OCI-LY1 (cell line): ENCODE measurements at regions not wholly inside any gene's neighbourhood (a gene's known extent, or its start where the extent isn't known, plus 50 kb on each side); places are given as distances from the start of the nearest gene placed in this dataset.

Experiments used
- H2AFZ ChIP-seq: fragments of 200-600 bp; sonication (generic), shearing (Covaris generic); 2 replicates; pipeline ENCODE4 v1.6.0; 2014; ENCODE audit warnings: antibody characterized with exemption, mild to moderate bottlenecking, low read length
- H3F3A ChIP-seq: fragments of 200-600 bp; sonication (generic), shearing (Covaris generic); 2 replicates; pipeline ENCODE4 v1.6.0; 2014; ENCODE audit warnings: mild to moderate bottlenecking, antibody characterized with exemption, low read length, moderate library complexity; ENCODE audit not compliant: insufficient read depth
- H3K27ac ChIP-seq: fragments of 200-600 bp; sonication (generic); 2 replicates; pipeline ENCODE4 v1.5.1; 2014; ENCODE audit warnings: low read length, mixed run types, mild to moderate bottlenecking, low read depth; ENCODE audit not compliant: poor library complexity, severe bottlenecking
- H3K27me3 ChIP-seq: fragments of 200-600 bp; sonication (generic); 2 replicates; pipeline ENCODE4 v1.6.0; 2014; ENCODE audit warnings: antibody characterized with exemption, mild to moderate bottlenecking, low read length, moderate library complexity; ENCODE audit not compliant: insufficient read depth
- H3K36me3 ChIP-seq: fragments of 200-600 bp; sonication (generic); 2 replicates; pipeline ENCODE4 v1.6.1; 2014; ENCODE audit warnings: mild to moderate bottlenecking, antibody characterized with exemption, low read length, moderate library complexity, mixed read lengths; ENCODE audit not compliant: insufficient read depth
- H3K4me1 ChIP-seq: fragments of 200-600 bp; sonication (generic); 2 replicates; pipeline ENCODE4 v1.5.1; 2014; ENCODE audit warnings: mild to moderate bottlenecking, low read length, moderate library complexity; ENCODE audit not compliant: insufficient read depth, severe bottlenecking
- H3K4me2 ChIP-seq: fragments of 200-600 bp; sonication (generic), shearing (Covaris generic); 2 replicates; pipeline ENCODE4 v1.6.1; 2014; ENCODE audit warnings: low read length
- H3K4me3 ChIP-seq: fragments of 200-600 bp; sonication (generic); 2 replicates; pipeline ENCODE4 v1.5.1; 2014; ENCODE audit warnings: low read length, low read depth, mild to moderate bottlenecking, mixed read lengths; ENCODE audit not compliant: poor library complexity, severe bottlenecking
- H3K79me2 ChIP-seq: fragments of 200-600 bp; shearing (Covaris generic); 2 replicates; pipeline ENCODE4 v1.6.1; 2016; ENCODE audit warnings: mixed run types, low read length, mixed read lengths; ENCODE audit not compliant: insufficient read depth
- H3K9ac ChIP-seq: fragments of 200-600 bp; sonication (generic), shearing (Covaris generic); 2 replicates; pipeline ENCODE4 v1.6.1; 2014; ENCODE audit warnings: mild to moderate bottlenecking, low read length, mixed read lengths
- H3K9me2 ChIP-seq: fragments of 200-600 bp; sonication (generic), shearing (Covaris generic); 2 replicates; pipeline ENCODE4 v1.6.1; 2014; ENCODE audit warnings: low read depth, mild to moderate bottlenecking, low read length, mixed read lengths
- H3K9me3 ChIP-seq: fragments of 200-600 bp; shearing (Covaris generic); 2 replicates; pipeline ENCODE4 v1.6.1; 2014; ENCODE audit warnings: low read length, mixed read lengths
- H4K20me1 ChIP-seq: fragments of 200-600 bp; sonication (generic), shearing (Covaris generic); 2 replicates; pipeline ENCODE4 v1.6.0; 2016; ENCODE audit warnings: mild to moderate bottlenecking, low read length; ENCODE audit not compliant: insufficient read depth
- EZH2 ChIP-seq: fragments of 200-600 bp; sonication (generic), shearing (Covaris generic); IDR thresholded peaks from 2 replicates; pipeline ENCODE4 v1.8.0; 2017; ENCODE audit warnings: borderline replicate concordance, mixed run types, mild to moderate bottlenecking, antibody characterized with exemption, low read length, moderate library complexity, mixed read lengths
- TF ChIP-seq, protein P1 (sequence below): fragments of 200-600 bp; sonication (generic), shearing (Covaris generic); IDR thresholded peaks from 2 replicates; pipeline ENCODE4 v1.5.1; 2017; ENCODE audit warnings: mild to moderate bottlenecking, antibody characterized with exemption, low read length, moderate library complexity, mixed read lengths

DNA sequence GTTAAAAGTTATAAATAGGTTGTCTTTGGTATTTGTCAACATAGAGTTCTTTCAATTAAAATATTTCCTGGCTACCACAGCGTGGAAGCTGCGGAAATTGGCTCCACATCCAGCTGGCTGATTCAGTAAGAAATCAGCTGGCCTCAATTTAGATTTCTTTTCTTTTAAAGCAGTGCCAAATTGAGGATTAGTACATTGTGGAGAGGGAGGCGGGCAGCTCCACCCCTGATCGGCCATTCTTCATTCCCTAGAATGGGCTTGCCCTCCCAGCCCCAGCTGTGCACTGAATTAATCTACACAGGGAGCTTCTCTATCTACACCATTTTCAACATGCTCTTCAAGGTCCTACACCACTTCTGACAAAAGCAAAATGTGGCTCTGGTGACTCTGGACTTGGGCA is 624.8 kb downstream of the DACH1 start:
- TF ChIP-seq, protein P1, sequence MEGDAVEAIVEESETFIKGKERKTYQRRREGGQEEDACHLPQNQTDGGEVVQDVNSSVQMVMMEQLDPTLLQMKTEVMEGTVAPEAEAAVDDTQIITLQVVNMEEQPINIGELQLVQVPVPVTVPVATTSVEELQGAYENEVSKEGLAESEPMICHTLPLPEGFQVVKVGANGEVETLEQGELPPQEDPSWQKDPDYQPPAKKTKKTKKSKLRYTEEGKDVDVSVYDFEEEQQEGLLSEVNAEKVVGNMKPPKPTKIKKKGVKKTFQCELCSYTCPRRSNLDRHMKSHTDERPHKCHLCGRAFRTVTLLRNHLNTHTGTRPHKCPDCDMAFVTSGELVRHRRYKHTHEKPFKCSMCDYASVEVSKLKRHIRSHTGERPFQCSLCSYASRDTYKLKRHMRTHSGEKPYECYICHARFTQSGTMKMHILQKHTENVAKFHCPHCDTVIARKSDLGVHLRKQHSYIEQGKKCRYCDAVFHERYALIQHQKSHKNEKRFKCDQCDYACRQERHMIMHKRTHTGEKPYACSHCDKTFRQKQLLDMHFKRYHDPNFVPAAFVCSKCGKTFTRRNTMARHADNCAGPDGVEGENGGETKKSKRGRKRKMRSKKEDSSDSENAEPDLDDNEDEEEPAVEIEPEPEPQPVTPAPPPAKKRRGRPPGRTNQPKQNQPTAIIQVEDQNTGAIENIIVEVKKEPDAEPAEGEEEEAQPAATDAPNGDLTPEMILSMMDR: no peak
- TF ChIP-seq EZH2: no peak
- Histone ChIP-seq H3K4me3 (no peak overlapping the region), H3K9ac (no peak overlapping the region), H3K4me2 (no peak overlapping the region), H3F3A (no peaks in the 10 kb centered on the region), H3K27me3 (no peaks in the 10 kb centered on the region), H3K79me2 (no peaks in the 10 kb centered on the region), H3K9me2 (no peaks in the 10 kb centered on the region), H3K27ac (no peak overlapping the region), H3K9me3 (no peaks in the 10 kb centered on the region), H2AFZ (no peak overlapping the region), H3K4me1 (no peaks in the 10 kb centered on the region), H3K36me3 (no peaks in the 10 kb centered on the region), H4K20me1 (no peaks in the 10 kb centered on the region)

DNA sequence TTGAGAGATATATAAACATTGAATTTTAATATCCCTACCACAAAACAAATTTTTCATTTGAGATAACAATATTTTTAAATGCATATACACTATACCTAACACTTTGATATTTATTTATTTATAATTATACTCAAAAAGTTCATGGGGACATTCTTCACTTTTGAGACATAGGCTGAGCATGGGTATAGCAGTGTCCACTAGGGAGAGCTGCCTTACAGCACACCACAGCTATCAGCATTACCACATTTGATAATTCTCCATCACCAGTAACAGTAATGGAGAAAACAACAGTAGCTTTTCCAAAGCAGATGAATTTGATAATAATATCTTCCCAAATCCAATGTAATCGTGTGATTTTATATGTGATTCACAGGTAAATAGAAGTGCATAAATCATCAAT is 626.1 kb downstream of the DACH1 start:
- H3F3A ChIP-seq: no peaks in the 10 kb centered on the region
- no peaks in the 10 kb centered on the region for H3K9me3 ChIP-seq
- no peaks in the 10 kb centered on the region for H3K9me2 ChIP-seq
- no peak overlapping the region for H3K4me3 ChIP-seq
- H3K4me1 ChIP-seq: no peaks in the 10 kb centered on the region
- H2AFZ ChIP-seq: no peak overlapping the region
- H3K27me3 ChIP-seq: no peaks in the 10 kb centered on the region
- TF ChIP-seq EZH2: no peak
- TF ChIP-seq, protein P1: peak; percentile 15; the same call in 1 of the 2 replicates
- no peaks in the 10 kb centered on the region for H3K36me3 ChIP-seq
- H3K27ac ChIP-seq: no peak overlapping the region
- no peaks in the 10 kb centered on the region for H4K20me1 ChIP-seq
- H3K4me2 ChIP-seq: no peak overlapping the region
- no peaks in the 10 kb centered on the region for H3K79me2 ChIP-seq
- no peak overlapping the region for H3K9ac ChIP-seq

DNA sequence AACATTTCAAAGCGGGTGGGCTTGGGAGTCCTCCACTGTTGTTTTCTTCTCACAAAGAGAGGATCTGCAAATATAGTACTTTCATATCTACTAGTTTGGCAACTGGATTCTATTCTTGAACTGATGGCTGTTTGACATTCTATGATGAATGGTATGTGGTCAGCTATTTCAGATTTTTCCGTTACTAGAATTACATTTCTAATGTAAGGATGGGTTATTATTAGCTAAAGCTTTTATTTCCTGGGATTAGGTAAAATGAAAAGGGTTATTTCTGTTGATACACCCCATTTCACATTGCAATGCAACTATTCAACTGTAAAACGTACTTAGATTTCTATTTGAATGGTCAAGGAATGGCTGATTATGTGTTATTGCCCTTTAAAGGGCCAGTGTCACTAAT is 629.7 kb downstream of the DACH1 start:
- H3K9ac ChIP-seq: no peak overlapping the region
- no peaks in the 10 kb centered on the region for H3F3A ChIP-seq
- no peak overlapping the region for H3K27ac ChIP-seq
- TF ChIP-seq, protein P1: no peak
- TF ChIP-seq EZH2: no peak
- H3K36me3 ChIP-seq: no peaks in the 10 kb centered on the region
- H3K9me3 ChIP-seq: no peaks in the 10 kb centered on the region
- no peaks in the 10 kb centered on the region for H3K27me3 ChIP-seq
- peaks cover 3% of the 10 kb centered on the region; the same call in 1 of the 2 replicates for H3K9me2 ChIP-seq
- H3K4me3 ChIP-seq: no peak overlapping the region
- H4K20me1 ChIP-seq: no peaks in the 10 kb centered on the region
- no peak overlapping the region for H3K4me2 ChIP-seq
- no peaks in the 10 kb centered on the region for H3K4me1 ChIP-seq
- no peaks in the 10 kb centered on the region for H3K79me2 ChIP-seq
- H2AFZ ChIP-seq: no peak overlapping the region
